BJ (cell line): ENCODE measurements at regions not wholly inside any gene's neighbourhood (a gene's known extent, or its start where the extent isn't known, plus 50 kb on each side); places are given as distances from the start of the nearest gene placed in this dataset.

Source experiments
- CTCF ChIA-PET: fragments of 350-600 bp; formaldehyde crosslinking; extraction: SDS; loops from one replicate; lab custom pipeline; 2021; ENCODE audit warnings: antibody characterized with exemption, inconsistent platforms; lab: Yijun Ruan, JAX
- POLR2A ChIA-PET: fragments of 300-600 bp; sonication (Branson Sonifier 250); formaldehyde crosslinking; extraction: SDS; loops from one replicate; lab custom pipeline; 2021; ENCODE audit warnings: antibody characterized with exemption; lab: Charles Lee
- DNase-seq: peaks from one replicate; pipeline ENCODE4 v3.0.0-alpha.2; 2011; ENCODE audit warnings: low read depth
- H3K27me3 ChIP-seq: 2 replicates; pipeline ENCODE4 v1.6.0; 2011; ENCODE audit warnings: low read length; ENCODE audit not compliant: control insufficient read depth, insufficient read depth
- H3K36me3 ChIP-seq: 2 replicates; pipeline ENCODE4 v1.5.1; 2011; ENCODE audit warnings: low read length; ENCODE audit not compliant: control insufficient read depth, insufficient read depth
- H3K4me3 ChIP-seq: 2 replicates; pipeline ENCODE4 v1.5.1; 2011; ENCODE audit warnings: low read depth, mild to moderate bottlenecking, control low read depth, low read length
- TF ChIP-seq, protein P1 (sequence below): IDR thresholded peaks from 2 replicates; pipeline ENCODE4 v1.5.1; 2011; ENCODE audit warnings: low read depth, mild to moderate bottlenecking, control low read depth, inconsistent platforms, low read length, moderate library complexity; ENCODE audit not compliant: insufficient read depth

DNA sequence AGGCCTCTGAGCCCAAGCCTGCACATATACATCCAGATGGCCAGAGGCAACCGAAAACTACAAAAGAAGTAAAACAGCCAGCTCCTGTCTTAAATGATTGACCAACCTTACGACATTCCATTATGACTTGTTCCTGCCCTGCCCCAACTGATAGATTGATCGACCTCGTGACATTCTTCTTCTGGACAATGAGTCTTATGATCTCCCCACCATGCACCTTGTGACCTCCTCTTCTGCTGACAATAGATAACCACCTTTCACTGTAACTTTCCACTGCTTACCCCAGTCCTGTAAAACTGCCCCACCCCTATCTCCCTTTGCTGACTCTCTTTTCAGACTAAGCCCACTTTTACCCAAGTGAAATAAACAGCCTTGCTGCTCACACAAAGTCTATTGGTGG lies 670.0 kb upstream of the PKDCC start:
- Histone ChIP-seq H3K4me3 (no peak overlapping the region), H3K27me3 (no peaks in the 10 kb centered on the region), H3K36me3 (no peaks in the 10 kb centered on the region)
- CTCF ChIA-PET = no interaction called here
- no peak for DNase-seq
- TF ChIP-seq, protein P1, sequence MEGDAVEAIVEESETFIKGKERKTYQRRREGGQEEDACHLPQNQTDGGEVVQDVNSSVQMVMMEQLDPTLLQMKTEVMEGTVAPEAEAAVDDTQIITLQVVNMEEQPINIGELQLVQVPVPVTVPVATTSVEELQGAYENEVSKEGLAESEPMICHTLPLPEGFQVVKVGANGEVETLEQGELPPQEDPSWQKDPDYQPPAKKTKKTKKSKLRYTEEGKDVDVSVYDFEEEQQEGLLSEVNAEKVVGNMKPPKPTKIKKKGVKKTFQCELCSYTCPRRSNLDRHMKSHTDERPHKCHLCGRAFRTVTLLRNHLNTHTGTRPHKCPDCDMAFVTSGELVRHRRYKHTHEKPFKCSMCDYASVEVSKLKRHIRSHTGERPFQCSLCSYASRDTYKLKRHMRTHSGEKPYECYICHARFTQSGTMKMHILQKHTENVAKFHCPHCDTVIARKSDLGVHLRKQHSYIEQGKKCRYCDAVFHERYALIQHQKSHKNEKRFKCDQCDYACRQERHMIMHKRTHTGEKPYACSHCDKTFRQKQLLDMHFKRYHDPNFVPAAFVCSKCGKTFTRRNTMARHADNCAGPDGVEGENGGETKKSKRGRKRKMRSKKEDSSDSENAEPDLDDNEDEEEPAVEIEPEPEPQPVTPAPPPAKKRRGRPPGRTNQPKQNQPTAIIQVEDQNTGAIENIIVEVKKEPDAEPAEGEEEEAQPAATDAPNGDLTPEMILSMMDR = no peak
- POLR2A ChIA-PET = no interaction called here

DNA sequence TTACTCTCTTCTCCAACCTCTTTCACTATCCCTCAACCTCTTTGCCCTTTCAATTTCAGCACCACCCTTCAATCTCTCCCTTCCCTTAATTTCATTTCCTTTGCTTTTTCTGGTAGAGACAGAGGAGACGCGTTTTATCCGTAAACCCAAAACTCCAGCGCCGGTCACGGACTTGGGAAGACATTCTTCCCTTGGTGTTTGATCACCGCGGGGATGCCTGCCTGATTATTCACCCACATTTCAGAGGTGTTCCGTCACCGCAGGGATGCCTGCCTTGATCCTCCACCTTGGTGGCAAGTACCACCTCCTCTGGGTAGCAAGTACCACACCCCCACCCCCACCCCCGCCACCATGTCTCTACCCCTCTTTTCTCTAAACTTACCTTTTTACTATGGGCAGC lies 669.4 kb upstream of the PKDCC start:
- POLR2A ChIA-PET = no interaction called here
- CTCF ChIA-PET = no interaction called here
- Histone ChIP-seq H3K36me3 (no peaks in the 10 kb centered on the region), H3K27me3 (no peaks in the 10 kb centered on the region), H3K4me3 (no peak overlapping the region)
- TF ChIP-seq, protein P1 = no peak
- DNase-seq = no peak

DNA sequence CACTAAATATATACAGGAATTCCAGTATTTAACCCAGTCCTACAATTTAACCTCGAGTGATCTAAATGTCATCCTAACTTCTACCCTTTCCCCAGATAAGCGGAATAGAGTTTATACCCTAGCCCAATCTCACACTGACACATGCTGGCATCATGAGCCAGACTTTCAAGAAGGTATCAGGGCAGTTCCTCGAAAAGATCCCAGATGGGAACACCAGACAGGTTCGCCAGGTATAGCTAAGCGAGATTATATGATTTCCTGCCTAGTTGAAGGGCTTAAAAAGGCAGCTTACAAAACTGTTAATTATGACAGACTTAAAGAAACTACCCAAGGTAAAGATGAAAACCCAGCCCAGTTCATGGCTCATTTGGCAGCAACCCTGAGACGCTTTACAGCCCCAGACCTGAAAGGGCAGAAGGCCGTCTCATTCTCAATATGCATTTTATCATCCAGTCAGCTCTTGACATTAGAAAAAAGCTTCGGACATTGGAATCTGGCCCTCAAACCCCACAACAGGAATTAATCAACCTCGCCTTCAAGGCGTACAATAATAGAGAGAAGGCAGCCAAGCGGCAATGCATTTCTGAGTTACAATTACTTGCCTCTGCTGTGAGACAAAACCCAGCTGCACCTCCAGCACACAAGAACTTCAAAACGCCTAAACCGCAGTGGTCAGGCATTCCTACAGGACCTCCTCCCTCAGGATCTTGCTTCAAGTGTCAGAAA lies 668.2 kb upstream of the PKDCC start:
- ChIA-PET POLR2A (no interaction called here), CTCF (no interaction called here)
- Histone ChIP-seq H3K4me3 (no peak overlapping the region), H3K36me3 (no peaks in the 10 kb centered on the region), H3K27me3 (no peaks in the 10 kb centered on the region)
- TF ChIP-seq, protein P1 = no peak
- DNase-seq = no peak

DNA sequence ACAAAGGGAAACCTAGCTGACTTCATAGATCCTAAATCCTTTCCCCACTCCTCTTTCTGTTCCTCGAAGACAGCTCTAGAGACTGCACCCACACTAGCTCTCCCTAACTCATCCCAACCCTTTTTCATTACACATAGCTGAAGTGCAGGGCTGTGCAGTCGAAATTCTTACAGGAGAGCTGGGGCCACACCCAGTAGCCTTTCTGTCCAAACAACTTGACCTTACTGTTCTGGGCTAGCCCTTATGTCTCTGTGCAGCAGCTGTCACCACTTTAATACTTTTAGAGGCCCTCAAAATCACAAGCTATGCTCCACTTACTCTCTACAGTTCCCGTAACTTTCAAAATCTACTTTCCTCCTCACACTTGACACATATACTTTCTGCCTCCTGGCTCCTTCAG lies 666.1 kb upstream of the PKDCC start:
- H3K36me3 ChIP-seq = no peaks in the 10 kb centered on the region
- TF ChIP-seq, protein P1 = no peak
- CTCF ChIA-PET = interaction anchor here (1.3 kb wide), 1 partner anchor 24 kb away, joined by 5 read pairs; no protein-coding TSS in a partner anchor
- H3K27me3 ChIP-seq = no peaks in the 10 kb centered on the region
- no peak overlapping the region for H3K4me3 ChIP-seq
- POLR2A ChIA-PET = no interaction called here
- DNase-seq = no peak

DNA sequence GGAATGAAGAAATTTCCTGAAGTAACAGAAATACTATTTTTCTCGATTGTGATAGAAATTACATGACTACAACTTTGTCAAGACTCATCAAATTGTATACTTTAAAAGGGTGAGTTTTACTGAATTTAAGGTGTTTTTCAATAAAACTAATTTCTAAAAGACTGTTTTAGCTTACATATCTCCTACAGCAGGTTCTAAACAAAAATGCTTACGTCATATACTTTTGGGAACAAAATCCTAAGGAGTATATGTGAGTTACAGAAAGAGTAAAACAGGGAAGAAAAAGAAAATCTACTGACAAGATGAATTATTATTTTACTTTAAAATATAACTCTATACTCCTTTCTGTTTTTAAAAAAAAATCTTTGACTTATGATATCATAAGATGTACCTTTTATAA lies 660.3 kb upstream of the PKDCC start:
- Histone ChIP-seq H3K4me3 (no peak overlapping the region), H3K27me3 (no peaks in the 10 kb centered on the region), H3K36me3 (no peaks in the 10 kb centered on the region)
- CTCF ChIA-PET = no interaction called here
- POLR2A ChIA-PET = no interaction called here
- TF ChIP-seq, protein P1 = no peak
- DNase-seq = no peak
